ENCODE measurements at regions not wholly inside any gene's neighbourhood (a gene's known extent, or its start where the extent isn't known, plus 50 kb on each side); places are given as distances from the start of the nearest gene placed in this dataset.

- H3K36me3 ChIP-seq (ENCODE audit: control insufficient read depth in 4 of 4, insufficient read depth in 3 of 4, low read depth in 1 of 4, low read length in 3 of 4), result no peaks in the 10 kb centered on the region
- 85% methylated on average over 1 of the region's 1 CpG for WGBS
- no peak overlapping the region for H3K9ac ChIP-seq (ENCODE audit: low read depth in 1 of 2, low read length in 2 of 2)
- H3K27ac ChIP-seq (ENCODE audit: low read depth in 1 of 2, low read length in 2 of 2), result no peak overlapping the region
- H3K27me3 ChIP-seq (ENCODE audit: control insufficient read depth in 4 of 4, insufficient read depth in 4 of 4, low read length in 3 of 4), result no peaks in the 10 kb centered on the region
- DNase-seq (ENCODE audit: low spot score), result no peak
- H3K4me3 ChIP-seq (ENCODE audit: low read depth in 1 of 3, low read length in 3 of 3), result no peak overlapping the region
- H3K9me3 ChIP-seq (ENCODE audit: control insufficient read depth in 4 of 4, low read length in 3 of 4), result no peaks in the 10 kb centered on the region
- TF ChIP-seq, protein P1, sequence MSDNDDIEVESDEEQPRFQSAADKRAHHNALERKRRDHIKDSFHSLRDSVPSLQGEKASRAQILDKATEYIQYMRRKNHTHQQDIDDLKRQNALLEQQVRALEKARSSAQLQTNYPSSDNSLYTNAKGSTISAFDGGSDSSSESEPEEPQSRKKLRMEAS (IDR thresholded peaks at IDR 0.05), result no peak
- TF ChIP-seq, protein P2, sequence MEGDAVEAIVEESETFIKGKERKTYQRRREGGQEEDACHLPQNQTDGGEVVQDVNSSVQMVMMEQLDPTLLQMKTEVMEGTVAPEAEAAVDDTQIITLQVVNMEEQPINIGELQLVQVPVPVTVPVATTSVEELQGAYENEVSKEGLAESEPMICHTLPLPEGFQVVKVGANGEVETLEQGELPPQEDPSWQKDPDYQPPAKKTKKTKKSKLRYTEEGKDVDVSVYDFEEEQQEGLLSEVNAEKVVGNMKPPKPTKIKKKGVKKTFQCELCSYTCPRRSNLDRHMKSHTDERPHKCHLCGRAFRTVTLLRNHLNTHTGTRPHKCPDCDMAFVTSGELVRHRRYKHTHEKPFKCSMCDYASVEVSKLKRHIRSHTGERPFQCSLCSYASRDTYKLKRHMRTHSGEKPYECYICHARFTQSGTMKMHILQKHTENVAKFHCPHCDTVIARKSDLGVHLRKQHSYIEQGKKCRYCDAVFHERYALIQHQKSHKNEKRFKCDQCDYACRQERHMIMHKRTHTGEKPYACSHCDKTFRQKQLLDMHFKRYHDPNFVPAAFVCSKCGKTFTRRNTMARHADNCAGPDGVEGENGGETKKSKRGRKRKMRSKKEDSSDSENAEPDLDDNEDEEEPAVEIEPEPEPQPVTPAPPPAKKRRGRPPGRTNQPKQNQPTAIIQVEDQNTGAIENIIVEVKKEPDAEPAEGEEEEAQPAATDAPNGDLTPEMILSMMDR (IDR thresholded peaks at IDR 0.05; ENCODE audit: low read depth, low read length, missing input control), result no peak
- TF ChIP-seq YY1 (IDR thresholded peaks at IDR 0.05) (no peak), ZBTB33 (IDR thresholded peaks at IDR 0.05) (no peak), EGR1 (IDR thresholded peaks at IDR 0.05; ENCODE audit: low read depth in 2 of 2) (no peak), RAD21 (IDR thresholded peaks at IDR 0.05) (no peak), HNF4G (IDR thresholded peaks at IDR 0.05) (no peak), SP1 (IDR thresholded peaks at IDR 0.05) (no peak), NR2F2 (IDR thresholded peaks at IDR 0.05) (no peak), FOXA1 (IDR thresholded peaks at IDR 0.05) (no peak), GABPA (IDR thresholded peaks at IDR 0.05 in 1 of 2, conservative IDR thresholded peaks at IDR 0.05 in 1 of 2) (no peak), TAF1 (conservative IDR thresholded peaks at IDR 0.05) (no peak), FOXA2 (IDR thresholded peaks at IDR 0.05) (no peak)
- TF ChIP-seq, protein P3, sequence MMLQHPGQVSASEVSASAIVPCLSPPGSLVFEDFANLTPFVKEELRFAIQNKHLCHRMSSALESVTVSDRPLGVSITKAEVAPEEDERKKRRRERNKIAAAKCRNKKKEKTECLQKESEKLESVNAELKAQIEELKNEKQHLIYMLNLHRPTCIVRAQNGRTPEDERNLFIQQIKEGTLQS (IDR thresholded peaks at IDR 0.05), result no peak
- peaks cover 4 to 6% (median 6%) of the 10 kb centered on the region in 4 donors for H3K4me1 ChIP-seq (ENCODE audit: control insufficient read depth in 4 of 4, insufficient read depth in 4 of 4, low read length in 3 of 4)
Measured at GRCh38 chr3:126279853-126280252, 77.4 kb downstream of the KLF15 start.

DNA sequence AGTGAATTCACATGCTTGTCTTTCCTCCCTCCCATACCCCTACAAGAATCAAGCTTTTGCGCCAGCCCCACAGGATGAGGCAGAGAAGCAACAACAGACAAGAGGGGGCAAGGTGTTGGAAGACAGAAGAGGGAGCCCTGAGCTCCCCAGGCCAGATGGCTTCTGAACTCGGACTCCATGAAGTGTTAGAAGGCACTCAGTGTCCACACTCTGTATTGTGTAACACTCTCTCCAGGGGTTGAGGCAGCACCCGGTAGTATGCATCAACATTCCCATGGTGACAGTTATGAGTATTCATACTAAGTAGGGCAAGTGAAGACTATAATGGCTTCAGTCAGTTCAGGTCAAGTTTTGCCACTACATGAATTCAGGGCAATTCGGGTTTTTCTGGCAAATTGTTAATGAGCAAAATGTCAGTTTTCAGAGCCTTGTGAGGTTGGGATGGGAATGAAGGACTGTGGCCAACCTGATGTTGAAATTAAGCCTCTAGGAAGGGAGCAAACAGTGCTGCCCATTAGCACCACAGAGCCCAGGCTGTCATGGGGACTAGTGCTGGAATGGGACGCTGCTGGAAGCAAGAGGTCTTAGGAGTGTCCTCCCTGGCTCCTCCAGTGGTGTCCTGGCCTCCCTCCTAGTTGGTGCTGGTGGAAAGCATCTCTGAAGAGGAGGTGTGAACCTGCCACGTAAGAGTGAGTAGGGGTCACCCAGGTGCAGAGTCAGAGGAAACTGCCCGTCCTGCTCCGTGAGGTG lies 79.4 kb downstream of the KLF15 start:
- no peak overlapping the region for H3K27ac ChIP-seq (ENCODE audit: low read depth in 1 of 2, low read length in 2 of 2)
- TF ChIP-seq, protein P2 (IDR thresholded peaks at IDR 0.05; ENCODE audit: low read depth, low read length, missing input control), result no peak
- TF ChIP-seq FOXA2 (IDR thresholded peaks at IDR 0.05) (no peak), YY1 (IDR thresholded peaks at IDR 0.05) (no peak), GABPA (IDR thresholded peaks at IDR 0.05 in 1 of 2, conservative IDR thresholded peaks at IDR 0.05 in 1 of 2) (no peak), NR2F2 (IDR thresholded peaks at IDR 0.05) (no peak), JUND (IDR thresholded peaks at IDR 0.05) (no peak), ZBTB33 (IDR thresholded peaks at IDR 0.05) (no peak)
- TF ChIP-seq, protein P3 (IDR thresholded peaks at IDR 0.05), result no peak
- no peak for DNase-seq (ENCODE audit: low spot score)
- peaks cover 5 to 8% (median 8%) of the 10 kb centered on the region in 4 donors for H3K4me1 ChIP-seq (ENCODE audit: control insufficient read depth in 4 of 4, insufficient read depth in 4 of 4, low read length in 3 of 4)
- no peaks in the 10 kb centered on the region for H3K36me3 ChIP-seq (ENCODE audit: control insufficient read depth in 4 of 4, insufficient read depth in 3 of 4, low read depth in 1 of 4, low read length in 3 of 4)
- no peaks in the 10 kb centered on the region for H3K9me3 ChIP-seq (ENCODE audit: control insufficient read depth in 4 of 4, low read length in 3 of 4)
- no peaks in the 10 kb centered on the region for H3K27me3 ChIP-seq (ENCODE audit: control insufficient read depth in 4 of 4, insufficient read depth in 4 of 4, low read length in 3 of 4)
- 83% methylated on average over 8 of the region's 8 CpGs for WGBS
- H3K9ac ChIP-seq (ENCODE audit: low read depth in 1 of 2, low read length in 2 of 2), result no peak overlapping the region
- H3K4me3 ChIP-seq (ENCODE audit: low read depth in 1 of 3, low read length in 3 of 3), result no peak overlapping the region
